H1 (cell line): ENCODE measurements at regions not wholly inside any gene's neighbourhood (a gene's known extent, or its start where the extent isn't known, plus 50 kb on each side); places are given as distances from the start of the nearest gene placed in this dataset.

ENCODE experiments used
- CTCF ChIA-PET: fragments of 300-600 bp; sonication (Branson Sonifier 250); formaldehyde crosslinking; loops from one replicate; lab custom pipeline; 2021; ENCODE audit not compliant: partially characterized antibody; lab: Charles Lee
- POLR2A ChIA-PET: fragments of 300-600 bp; sonication (Branson Sonifier 250); formaldehyde crosslinking; loops from one replicate; lab custom pipeline; 2021; ENCODE audit warnings: inconsistent platforms; ENCODE audit not compliant: partially characterized antibody; lab: Charles Lee
- DNase-seq, 2 experiments: peaks; one replicate each; pipeline versions ENCODE4 v3.0.0 to v3.0.0-alpha.2; 2010 to 2022; ENCODE audit warnings: low spot score in 2 of 2, low read depth in 1 of 2, mixed read lengths in 1 of 2
- FAIRE-seq: peaks from 2 replicates; lab custom pipeline; 2011; peaks lifted over from hg19 to GRCh38; lab: Jason Lieb, UNC
- H2AFZ ChIP-seq: 2 replicates; pipeline ENCODE4 v1.8.1; 2012; ENCODE audit warnings: low read length, inconsistent platforms
- H2AK5ac ChIP-seq: 2 replicates; pipeline ENCODE4 v1.6.1; 2013; ENCODE audit warnings: low read depth, low read length
- H2BK120ac ChIP-seq: replicated peaks from 2 replicates; pipeline ENCODE3; 2013; ENCODE audit warnings: low read depth, low read length, inconsistent platforms
- H2BK12ac ChIP-seq: 2 replicates; pipeline ENCODE4 v1.6.1; 2013; ENCODE audit warnings: low read depth, low read length
- H2BK15ac ChIP-seq: 2 replicates; pipeline ENCODE4 v1.6.1; 2013; ENCODE audit warnings: low read length
- H2BK20ac ChIP-seq: 2 replicates; pipeline ENCODE4 v1.6.1; 2013; ENCODE audit warnings: low read length
- H2BK5ac ChIP-seq: 2 replicates; pipeline ENCODE4 v1.6.1; 2013; ENCODE audit warnings: low read depth, low read length
- H3K14ac ChIP-seq: 2 replicates; pipeline ENCODE4 v1.6.1; 2013; ENCODE audit warnings: inconsistent platforms; ENCODE audit not compliant: insufficient read length
- H3K18ac ChIP-seq: 2 replicates; pipeline ENCODE4 v1.6.1; 2013; ENCODE audit warnings: low read length; ENCODE audit errors: extremely low read depth
- H3K23ac ChIP-seq: 2 replicates; pipeline ENCODE4 v1.6.1; 2013; ENCODE audit warnings: inconsistent platforms; ENCODE audit not compliant: insufficient read length
- H3K23me2 ChIP-seq: 2 replicates; pipeline ENCODE4 v1.6.1; 2013; ENCODE audit warnings: low read depth, low read length
- H3K27ac ChIP-seq: 2 replicates; pipeline ENCODE4 v1.6.1; 2011; ENCODE audit warnings: low read depth, low read length, inconsistent platforms
- H3K27me3 ChIP-seq, 4 experiments: replicated peaks in 1 of 4; 1 replicate in 1 of 4; 2 replicates in 3 of 4; pipeline versions ENCODE4 v1.6.1 to v1.8.1; 2011 to 2013; ENCODE audit warnings: low read length in 3 of 4, mild to moderate bottlenecking in 3 of 4, inconsistent platforms in 2 of 4, mixed read lengths in 2 of 4, moderate library complexity in 1 of 4; ENCODE audit not compliant: control insufficient read depth in 3 of 4, insufficient read depth in 3 of 4; ENCODE audit errors: extremely low read depth in 1 of 4
- H3K36me3 ChIP-seq, 4 experiments: 2 replicates each; pipeline versions ENCODE4 v1.6.1 to v1.8.1; 2011 to 2013; ENCODE audit warnings: mild to moderate bottlenecking in 4 of 4, low read length in 3 of 4, moderate library complexity in 2 of 4, control low read depth in 1 of 4, inconsistent platforms in 1 of 4; ENCODE audit not compliant: insufficient read depth in 4 of 4, control insufficient read depth in 2 of 4
- H3K4ac ChIP-seq: replicated peaks from 2 replicates; pipeline ENCODE3; 2013; ENCODE audit warnings: low read length, low read depth, mixed read lengths, inconsistent platforms; ENCODE audit not compliant: insufficient read length
- H3K4me1 ChIP-seq, 4 experiments: replicated peaks in 1 of 4; 1 replicate in 1 of 4; 2 replicates in 3 of 4; pipeline versions ENCODE4 v1.6.1 to v1.8.1; 2011 to 2013; ENCODE audit warnings: low read length in 3 of 4, inconsistent platforms in 2 of 4, mixed read lengths in 1 of 4; ENCODE audit not compliant: insufficient read depth in 4 of 4, control insufficient read depth in 3 of 4
- H3K4me2 ChIP-seq, 2 experiments: 2 replicates each; pipeline versions ENCODE4 v1.6.1 to v1.8.1; 2011 to 2013; ENCODE audit warnings: low read depth in 2 of 2, low read length in 2 of 2, control low read depth in 1 of 2, inconsistent platforms in 1 of 2, mild to moderate bottlenecking in 1 of 2; ENCODE audit not compliant: insufficient read depth in 1 of 2
- H3K4me3 ChIP-seq, 4 experiments: fragments of 200-600, 300-600 bp in 1 of 4; sonication (generic), shearing (Covaris generic), sonication (Bioruptor Twin) in 1 of 4; 2 replicates each; pipeline versions ENCODE4 v1.5.1 to v1.8.1; 2011 to 2016; ENCODE audit warnings: low read length in 4 of 4, low read depth in 3 of 4, control low read depth in 2 of 4, inconsistent platforms in 2 of 4, mild to moderate bottlenecking in 2 of 4, mixed read lengths in 1 of 4, moderate library complexity in 1 of 4; ENCODE audit not compliant: insufficient read depth in 2 of 4; ENCODE audit errors: extremely low read depth in 1 of 4
- H3K56ac ChIP-seq: replicated peaks from 2 replicates; pipeline ENCODE3; 2013; ENCODE audit warnings: low read depth, mild to moderate bottlenecking, mixed read lengths, low read length, inconsistent platforms; ENCODE audit not compliant: insufficient read length
- H3K79me1 ChIP-seq: 2 replicates; pipeline ENCODE4 v1.6.1; 2013; ENCODE audit warnings: low read depth, low read length, control low read depth
- H3K79me2 ChIP-seq, 2 experiments: 2 replicates each; pipeline versions ENCODE4 v1.6.1 to v1.8.1; 2012 to 2013; ENCODE audit warnings: low read length in 2 of 2, mild to moderate bottlenecking in 2 of 2, inconsistent platforms in 1 of 2; ENCODE audit not compliant: insufficient read depth in 2 of 2, control insufficient read depth in 1 of 2
- H3K9ac ChIP-seq, 4 experiments: replicated peaks in 1 of 4; 1 replicate in 1 of 4; 2 replicates in 3 of 4; pipeline versions ENCODE4 v1.6.1 to v1.8.1; 2011 to 2013; ENCODE audit warnings: low read depth in 3 of 4, low read length in 3 of 4, control low read depth in 2 of 4, mild to moderate bottlenecking in 2 of 4, moderate library complexity in 2 of 4, inconsistent platforms in 1 of 4; ENCODE audit errors: extremely low read depth in 1 of 4
- H3K9me3 ChIP-seq, 2 experiments: 2 replicates each; pipeline versions ENCODE4 v1.6.1 to v1.8.1; 2012 to 2013; ENCODE audit warnings: mild to moderate bottlenecking in 2 of 2, moderate library complexity in 2 of 2, control low read depth in 1 of 2, inconsistent platforms in 1 of 2, low read depth in 1 of 2, low read length in 1 of 2, mixed read lengths in 1 of 2; ENCODE audit not compliant: insufficient read depth in 2 of 2
- H4K20me1 ChIP-seq, 2 experiments: replicated peaks in 1 of 2; 2 replicates each; pipeline versions ENCODE3 to v1.8.1; 2011 to 2013; ENCODE audit warnings: inconsistent platforms in 2 of 2, low read length in 2 of 2, mild to moderate bottlenecking in 1 of 2; ENCODE audit not compliant: insufficient read depth in 2 of 2, control insufficient read depth in 1 of 2
- H4K5ac ChIP-seq: 2 replicates; pipeline ENCODE4 v1.6.1; 2013; ENCODE audit warnings: low read length, low read depth, mixed read lengths, inconsistent platforms; ENCODE audit not compliant: insufficient read length
- H4K8ac ChIP-seq: 2 replicates; pipeline ENCODE4 v1.8.0; 2013; ENCODE audit warnings: mild to moderate bottlenecking, moderate library complexity, low read length, inconsistent platforms; ENCODE audit not compliant: insufficient read depth; ENCODE audit errors: extremely low read depth
- H4K91ac ChIP-seq: replicated peaks from 2 replicates; pipeline ENCODE3; 2013; ENCODE audit warnings: low read length, mixed read lengths, inconsistent platforms; ENCODE audit not compliant: insufficient read length
- BACH1 ChIP-seq: IDR thresholded peaks from 2 replicates; pipeline ENCODE4 v1.6.1; 2012; ENCODE audit warnings: low read length, improper control_type of control experiment
- GTF2F1 ChIP-seq: IDR thresholded peaks from 2 replicates; pipeline ENCODE4 v1.6.1; 2012; ENCODE audit warnings: low read depth, low read length, improper control_type of control experiment, borderline replicate concordance
- HDAC6 ChIP-seq: IDR thresholded peaks from one replicate; pipeline ENCODE4 v1.7.1; 2012; ENCODE audit warnings: low read depth, mild to moderate bottlenecking, inconsistent platforms, low read length, moderate library complexity
- NRF1 ChIP-seq: IDR thresholded peaks from 2 replicates; pipeline ENCODE4 v1.6.1; 2011; ENCODE audit warnings: mild to moderate bottlenecking, low read depth, low read length, improper control_type of control experiment
- PHF8 ChIP-seq: fragments of 200-600 bp; sonication (generic); conservative IDR thresholded peaks from 2 replicates; pipeline ENCODE4 v1.7.1; 2012; ENCODE audit warnings: low read depth, mild to moderate bottlenecking, inconsistent platforms, low read length, moderate library complexity
- SUZ12 ChIP-seq: fragments of 200-600 bp; sonication (generic); IDR thresholded peaks from 2 replicates; pipeline ENCODE4 v1.6.1; 2012; ENCODE audit warnings: mild to moderate bottlenecking, inconsistent platforms, low read length, moderate library complexity, mixed read lengths
- TAF7 ChIP-seq: optimal IDR thresholded peaks from 2 replicates; pipeline ENCODE3; 2011; ENCODE audit warnings: low read depth, mild to moderate bottlenecking, inconsistent platforms, low read length, moderate library complexity, borderline replicate concordance
- WGBS, 2 experiments: shearing (Covaris generic) in 1 of 2; methylation state at CpG; one replicate each; pipeline versions ENCODE4 v1.1.6 to v1.1.7; 2013 to 2015; ENCODE audit warnings: low lambda C conversion rate in 2 of 2, mixed read lengths in 2 of 2, inconsistent platforms in 1 of 2, low coverage in 1 of 2, missing lambda C conversion rate in 1 of 2; ENCODE audit not compliant: insufficient replicate concordance in 2 of 2, insufficient coverage in 1 of 2, insufficient read length in 1 of 2; ENCODE audit errors: extremely low coverage in 1 of 2, missing lambda C conversion rate in 1 of 2; 5-methylcytosine and 5-hydroxymethylcytosine counted together

- DNase-seq (peak in 1 of 2 experiments; percentile 9), FAIRE-seq (no peak)
- Histone ChIP-seq H3K4me3 (no peak overlapping the region), H3K27me3 (no peaks in the 10 kb centered on the region), H4K5ac (no peak overlapping the region), H3K9me3 (peaks cover 5 to 10% of the 10 kb centered on the region in 2 experiments; a peak in 2 of 4 replicates), H3K23ac (no peak overlapping the region), H3K36me3 (peaks cover 0 to 6% (median 0%) of the 10 kb centered on the region in 4 experiments; a peak in 1 of 8 replicates), H2BK15ac (no peak overlapping the region), H4K91ac (no peak overlapping the region), H3K23me2 (no peaks in the 10 kb centered on the region), H2AK5ac (no peak overlapping the region), H3K4me1 (no peaks in the 10 kb centered on the region), H2BK12ac (no peak overlapping the region), H3K14ac (no peak overlapping the region), H3K56ac (no peak overlapping the region), H4K8ac (no peak overlapping the region), H3K79me1 (no peaks in the 10 kb centered on the region), H2BK120ac (no peak overlapping the region), H3K27ac (no peak overlapping the region), H2AFZ (no peak overlapping the region), H3K4me2 (no peak overlapping the region), H3K79me2 (no peaks in the 10 kb centered on the region), H3K4ac (no peak overlapping the region), H2BK5ac (no peak overlapping the region), H2BK20ac (no peak overlapping the region), H3K18ac (no peak overlapping the region), H3K9ac (no peak overlapping the region), H4K20me1 (no peaks in the 10 kb centered on the region)
- ChIA-PET POLR2A (no interaction called here), CTCF (no interaction called here)
- 93% methylated on average over 7 of the region's 7 CpGs; no CpG with 5 or more reads in 1 of the 2 experiments for WGBS, 2 experiments
- TF ChIP-seq GTF2F1, result no peak
- no peak for TF ChIP-seq SUZ12
- TF ChIP-seq HDAC6, result no peak
- TF ChIP-seq NRF1, result no peak
- no peak for TF ChIP-seq BACH1
- TF ChIP-seq PHF8, result no peak
- TF ChIP-seq TAF7, result no peak
Measured at GRCh38 chr4:133996431-133997121, 205.0 kb downstream of the PABPC4L start.
